Muscle layer of duodenum (tissue), 2 donors: ENCODE measurements at regions not wholly inside any gene's neighbourhood (a gene's known extent, or its start where the extent isn't known, plus 50 kb on each side); places are given as distances from the start of the nearest gene placed in this dataset.
"Not testable (repeated sequence)": the region's sequence is repeated elsewhere in the genome, so short reads cannot be mapped to it uniquely, and the experiment has no call there.

Experiments
- H3K27ac ChIP-seq: one replicate; pipeline ENCODE4 v1.7.0; 2013; ENCODE audit warnings: mild to moderate bottlenecking, low read length
- H3K27me3 ChIP-seq: one replicate; pipeline ENCODE4 v1.7.0; 2013; ENCODE audit warnings: low read depth, mild to moderate bottlenecking, control low read depth, low read length
- H3K36me3 ChIP-seq, 2 donors: one replicate each; pipeline ENCODE4 v1.7.0; 2013; ENCODE audit warnings: low read length in 2 of 2, control low read depth in 1 of 2, mild to moderate bottlenecking in 1 of 2; ENCODE audit not compliant: insufficient read depth in 2 of 2, control insufficient read depth in 1 of 2
- H3K4me1 ChIP-seq, 2 donors: one replicate each; pipeline ENCODE4 v1.7.0; 2013; ENCODE audit warnings: low read length in 2 of 2, mild to moderate bottlenecking in 2 of 2, control low read depth in 1 of 2, moderate library complexity in 1 of 2; ENCODE audit not compliant: insufficient read depth in 2 of 2, control insufficient read depth in 1 of 2
- H3K4me3 ChIP-seq, 2 donors: one replicate each; pipeline ENCODE4 v1.7.0; 2013; ENCODE audit warnings: low read length in 2 of 2, low read depth in 1 of 2, mild to moderate bottlenecking in 1 of 2
- H3K9me3 ChIP-seq, 2 donors: one replicate each; pipeline ENCODE4 v1.7.0; 2013; ENCODE audit warnings: low read length in 2 of 2, control low read depth in 1 of 2, mild to moderate bottlenecking in 1 of 2; ENCODE audit not compliant: control insufficient read depth in 1 of 2
- donor health status: healthy.

DNA sequence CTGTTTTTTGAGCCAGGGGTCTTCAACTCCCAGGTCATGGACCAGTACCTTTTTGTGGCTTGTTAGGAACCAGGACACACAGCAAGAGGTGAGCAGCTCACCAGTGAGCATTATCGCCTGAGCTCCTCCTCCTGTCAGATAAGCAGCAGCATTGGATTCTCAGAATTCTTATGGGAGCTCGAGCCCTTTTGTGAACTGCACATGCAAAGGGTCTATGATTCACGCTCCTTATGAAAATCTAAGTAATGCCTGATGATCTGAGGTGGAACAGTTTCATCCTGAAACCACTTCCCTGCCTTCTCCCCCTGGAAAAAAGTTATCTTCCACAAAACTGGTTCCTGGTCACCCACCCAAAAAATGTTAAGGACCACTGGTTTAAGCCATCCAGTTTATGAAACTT, 1047.6 kb downstream of the OTOL1 start:
- H3K27ac ChIP-seq: no peak overlapping the region
- H3K36me3 ChIP-seq: no peaks in the 10 kb centered on the region
- no peaks in the 10 kb centered on the region for H3K4me1 ChIP-seq
- no peak overlapping the region for H3K4me3 ChIP-seq
- H3K27me3 ChIP-seq: no peaks in the 10 kb centered on the region
- H3K9me3 ChIP-seq: no peaks in the 10 kb centered on the region

DNA sequence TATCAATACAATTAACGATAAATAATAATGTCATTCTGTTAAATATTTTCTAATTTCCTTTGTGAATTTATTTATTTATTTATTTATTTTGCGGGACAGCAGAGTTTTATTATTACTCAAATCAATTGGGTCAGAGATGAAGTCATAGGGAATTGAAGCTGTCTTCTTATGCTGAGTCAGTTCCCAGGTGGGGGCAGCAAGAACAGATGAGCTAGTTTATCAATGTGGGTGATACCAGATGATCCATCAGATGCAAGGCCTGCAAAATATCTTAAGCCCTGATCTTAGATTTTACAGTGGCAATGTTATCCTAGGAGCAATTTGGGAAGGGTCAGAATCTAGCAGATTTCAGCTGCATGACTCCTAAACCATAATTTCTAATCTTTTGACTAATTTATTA, 1050.3 kb downstream of the OTOL1 start:
- H3K9me3 ChIP-seq: no peaks in the 10 kb centered on the region
- H3K4me3 ChIP-seq: no peak overlapping the region
- H3K36me3 ChIP-seq: no peaks in the 10 kb centered on the region
- H3K27ac ChIP-seq: no peak overlapping the region
- H3K4me1 ChIP-seq: no peaks in the 10 kb centered on the region
- H3K27me3 ChIP-seq: no peaks in the 10 kb centered on the region

DNA sequence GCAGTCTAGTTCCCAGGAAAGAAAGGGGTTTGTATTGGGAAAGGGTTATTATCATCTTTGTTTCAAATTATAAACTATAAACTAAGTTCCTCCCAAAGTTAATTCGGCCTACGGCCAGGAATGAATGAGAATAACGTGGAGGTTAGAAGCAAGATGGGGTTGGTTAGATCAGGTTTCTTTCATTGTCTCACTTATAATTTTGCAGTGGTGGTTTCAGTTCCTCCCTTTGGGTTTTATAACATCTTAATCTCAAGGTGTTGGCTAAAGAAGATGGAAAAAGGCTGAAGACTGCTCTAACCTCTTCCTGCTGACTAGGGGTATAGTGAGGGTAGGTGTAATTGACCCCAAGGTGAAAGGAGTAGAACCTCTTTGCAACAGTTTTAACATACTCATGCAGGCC, 1050.7 kb downstream of the OTOL1 start:
- Histone ChIP-seq H3K36me3 (no peaks in the 10 kb centered on the region), H3K9me3 (no peaks in the 10 kb centered on the region), H3K4me3 (no peak overlapping the region), H3K27me3 (no peaks in the 10 kb centered on the region), H3K27ac (no peak overlapping the region), H3K4me1 (no peaks in the 10 kb centered on the region)

DNA sequence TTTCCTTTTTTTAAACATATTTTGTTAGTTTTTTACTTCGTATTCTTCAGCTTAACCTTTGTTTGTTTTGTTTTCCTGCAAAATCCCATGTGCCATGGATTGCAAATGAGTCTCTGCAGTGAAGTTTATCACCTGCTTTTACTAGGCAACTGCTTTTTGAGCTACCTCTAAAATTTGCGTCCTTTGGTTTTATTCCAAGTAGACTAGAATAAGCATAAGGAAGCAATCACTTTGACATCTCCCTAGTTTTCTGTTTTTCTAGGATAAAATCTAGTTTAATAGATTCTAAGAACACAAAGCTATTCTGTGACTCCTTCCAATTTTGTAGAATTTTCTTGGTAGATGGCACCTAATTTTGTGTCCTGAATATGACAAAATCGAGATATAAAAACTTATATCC, 1059.2 kb downstream of the OTOL1 start:
- H3K4me1 ChIP-seq: no peaks in the 10 kb centered on the region
- no peaks in the 10 kb centered on the region for H3K27me3 ChIP-seq
- no peaks in the 10 kb centered on the region for H3K9me3 ChIP-seq
- no peak overlapping the region for H3K27ac ChIP-seq
- no peaks in the 10 kb centered on the region for H3K36me3 ChIP-seq
- no peak overlapping the region for H3K4me3 ChIP-seq

DNA sequence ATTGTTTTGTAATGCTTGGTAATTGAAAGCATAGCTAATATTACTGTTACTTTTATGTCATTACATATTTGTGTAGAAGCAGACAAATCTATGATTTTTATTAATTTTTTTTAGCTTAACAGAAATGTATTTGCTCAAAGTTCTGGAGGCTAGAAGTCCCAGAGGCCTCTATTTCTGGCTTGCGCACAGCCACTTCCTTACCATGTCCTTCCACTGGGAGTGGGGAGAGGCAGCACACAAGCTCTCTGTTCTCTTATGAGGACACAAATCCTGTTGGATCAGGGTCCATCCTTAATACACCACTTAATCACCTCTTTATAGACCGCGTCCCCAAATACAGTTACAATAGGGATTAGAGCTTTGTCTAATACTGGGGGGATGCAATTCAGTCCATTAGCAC, 1061.4 kb downstream of the OTOL1 start:
- Histone ChIP-seq H3K36me3 (no peaks in the 10 kb centered on the region), H3K4me3 (no peak overlapping the region), H3K9me3 (no peaks in the 10 kb centered on the region), H3K27ac (no peak overlapping the region), H3K4me1 (no peaks in the 10 kb centered on the region), H3K27me3 (no peaks in the 10 kb centered on the region)

DNA sequence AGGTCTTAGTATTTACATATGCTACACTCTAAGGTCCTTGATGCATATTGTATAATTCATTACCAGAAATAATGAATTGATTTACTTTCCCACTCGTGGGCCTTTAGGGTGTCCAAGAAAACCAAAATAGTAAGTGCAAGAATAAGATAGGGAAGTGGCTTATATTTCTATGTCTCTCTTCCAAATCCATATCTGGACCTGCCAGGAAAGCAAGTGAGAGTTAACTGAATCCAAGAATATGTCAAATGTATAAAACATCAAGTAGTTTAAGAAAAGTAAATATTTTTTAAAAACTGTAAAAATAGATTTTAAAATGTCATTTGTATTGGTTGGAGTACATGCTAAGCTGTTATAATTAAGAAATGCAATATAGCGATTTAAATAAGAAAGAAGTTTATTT, 1072.1 kb downstream of the OTOL1 start:
- Histone ChIP-seq H3K27me3 (no peaks in the 10 kb centered on the region), H3K36me3 (no peaks in the 10 kb centered on the region), H3K9me3 (no peaks in the 10 kb centered on the region), H3K4me3 (no peak overlapping the region), H3K27ac (no peak overlapping the region), H3K4me1 (no peaks in the 10 kb centered on the region)

DNA sequence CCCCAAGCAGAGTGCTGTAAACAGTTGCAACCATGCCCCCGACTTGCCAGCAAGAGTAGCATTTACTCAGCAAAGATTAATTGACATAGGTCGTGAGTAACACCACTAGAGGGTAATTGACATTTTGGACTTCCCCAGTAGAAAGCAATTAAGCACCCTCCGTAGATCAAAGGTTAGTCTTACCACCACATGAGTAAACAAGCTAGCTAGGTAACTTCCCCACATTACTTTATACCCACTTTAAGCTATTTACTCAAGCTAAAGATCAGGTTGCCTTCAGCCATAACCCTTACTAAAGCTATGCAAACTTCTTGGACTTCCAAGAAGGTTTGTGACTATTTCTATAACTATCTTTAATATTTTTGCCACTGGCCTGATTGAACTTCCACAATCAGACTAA, 1072.7 kb downstream of the OTOL1 start:
- H3K27ac ChIP-seq: no peak overlapping the region
- H3K4me1 ChIP-seq: no peaks in the 10 kb centered on the region
- no peaks in the 10 kb centered on the region for H3K27me3 ChIP-seq
- H3K36me3 ChIP-seq: no peaks in the 10 kb centered on the region
- no peaks in the 10 kb centered on the region for H3K9me3 ChIP-seq
- H3K4me3 ChIP-seq: no peak overlapping the region

DNA sequence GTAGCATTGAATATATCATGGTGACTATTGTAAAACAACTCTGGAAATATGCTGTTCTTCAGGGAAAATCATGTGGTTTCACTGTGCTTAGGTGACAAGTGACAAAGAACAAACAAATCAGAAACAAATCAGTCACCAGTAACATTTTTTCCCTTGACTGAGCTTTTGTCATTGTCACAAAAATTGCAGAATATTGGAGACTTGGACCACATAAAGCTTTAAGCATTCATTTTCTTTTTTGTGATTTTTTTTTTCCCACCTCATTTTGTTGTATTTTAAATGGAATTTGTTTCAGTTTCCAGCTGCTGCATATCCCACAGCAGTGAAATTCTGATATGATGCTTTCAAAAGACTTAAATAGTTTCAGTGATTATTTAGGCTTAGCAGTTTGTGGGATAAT, 1088.4 kb downstream of the OTOL1 start:
- H3K4me3 ChIP-seq: no peak overlapping the region
- H3K9me3 ChIP-seq: no peaks in the 10 kb centered on the region
- H3K36me3 ChIP-seq: no peaks in the 10 kb centered on the region
- H3K27ac ChIP-seq: no peak overlapping the region
- H3K4me1 ChIP-seq: no peaks in the 10 kb centered on the region
- H3K27me3 ChIP-seq: no peaks in the 10 kb centered on the region

DNA sequence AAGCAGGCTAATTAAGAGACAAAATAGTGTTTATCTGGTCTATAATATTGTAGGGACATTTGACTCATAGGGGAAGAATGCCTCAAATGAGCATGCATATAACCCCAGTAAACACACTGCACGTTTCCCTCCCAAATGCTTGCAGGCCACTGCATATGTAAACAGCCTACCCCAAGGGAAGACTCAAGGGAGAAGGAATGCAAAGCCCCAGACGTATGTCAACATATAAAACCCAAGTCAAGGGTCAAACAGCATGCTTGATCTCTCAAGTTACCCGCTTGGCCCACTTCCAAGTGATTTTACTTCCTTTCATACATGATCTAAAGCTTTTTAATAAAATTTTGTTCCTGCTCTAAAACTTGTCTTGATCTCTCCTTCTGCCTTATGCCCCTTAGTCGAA, 1090.0 kb downstream of the OTOL1 start:
- H3K27ac ChIP-seq: no peak overlapping the region
- no peaks in the 10 kb centered on the region for H3K27me3 ChIP-seq
- H3K36me3 ChIP-seq: no peaks in the 10 kb centered on the region
- H3K4me1 ChIP-seq: no peaks in the 10 kb centered on the region
- H3K4me3 ChIP-seq: no peak overlapping the region
- H3K9me3 ChIP-seq: no peaks in the 10 kb centered on the region

DNA sequence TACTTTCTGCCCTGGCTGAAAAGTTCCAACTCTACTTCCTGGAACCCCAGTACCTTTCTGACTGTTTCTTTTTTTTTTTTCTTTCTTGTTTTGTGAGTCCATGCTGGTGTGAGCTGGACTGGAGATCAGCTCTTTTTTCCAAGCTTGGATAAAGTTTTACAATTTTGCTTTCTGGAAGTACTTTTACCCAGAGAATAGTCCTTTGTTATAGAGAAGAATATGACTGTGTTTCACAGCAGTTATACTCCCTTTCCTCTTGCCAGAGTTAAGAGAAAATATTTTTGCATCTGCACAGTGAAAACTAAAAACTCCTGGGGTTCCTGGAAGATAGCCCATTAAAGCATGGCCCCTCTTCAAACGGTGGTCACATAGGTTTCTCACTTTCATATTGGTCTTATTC, 1100.6 kb downstream of the OTOL1 start:
- Histone ChIP-seq H3K4me1 (peaks cover 0 to 6% of the 10 kb centered on the region in 2 donors), H3K4me3 (no peak overlapping the region), H3K27ac (no peak overlapping the region), H3K36me3 (no peaks in the 10 kb centered on the region), H3K9me3 (no peaks in the 10 kb centered on the region), H3K27me3 (no peaks in the 10 kb centered on the region)

DNA sequence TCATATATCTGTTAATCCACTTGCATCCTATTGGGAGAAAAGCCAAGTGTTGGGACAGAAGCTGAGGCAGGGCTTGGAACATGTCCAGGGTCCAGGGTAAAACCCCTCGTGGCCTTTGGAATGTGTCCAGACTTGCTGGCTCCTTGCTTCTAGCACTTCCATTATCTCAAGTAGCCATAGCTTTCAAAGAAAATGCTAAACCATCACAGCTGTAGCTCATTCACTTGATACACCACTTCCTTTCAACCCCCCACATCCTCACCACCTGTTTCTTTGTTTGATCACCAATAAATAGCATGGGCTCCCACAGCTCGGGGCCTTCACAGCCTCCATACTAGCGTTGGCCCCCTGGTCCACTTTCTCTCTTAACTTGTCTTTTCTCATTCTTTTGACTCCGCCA, 1101.9 kb downstream of the OTOL1 start:
- H3K4me1 ChIP-seq, H3K36me3 ChIP-seq, H3K27ac ChIP-seq, H3K9me3 ChIP-seq, H3K4me3 ChIP-seq, H3K27me3 ChIP-seq: not testable (repeated sequence)

DNA sequence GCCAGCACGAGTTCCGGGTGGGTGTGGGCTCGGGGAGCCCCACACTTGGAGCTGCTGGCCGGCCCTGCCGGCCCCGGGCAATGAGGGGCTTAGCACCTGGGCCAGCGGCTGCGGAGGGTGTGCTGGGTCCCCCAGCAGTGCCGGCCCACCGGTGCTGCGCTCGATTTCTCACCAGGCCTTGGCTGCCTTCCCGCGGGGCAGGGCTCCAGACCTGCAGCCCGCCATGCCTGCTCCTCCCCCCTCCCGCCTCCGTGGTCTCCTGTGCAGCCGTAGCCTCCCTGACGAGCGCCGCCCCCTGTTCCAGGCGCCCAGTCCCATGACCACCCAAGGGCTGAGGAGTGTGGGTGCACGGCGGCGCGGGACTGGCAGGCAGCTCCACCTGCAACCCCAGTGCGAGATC, 1103.1 kb downstream of the OTOL1 start:
- not testable (repeated sequence) for H3K27me3 ChIP-seq, H3K4me1 ChIP-seq, H3K9me3 ChIP-seq, H3K4me3 ChIP-seq, H3K36me3 ChIP-seq, H3K27ac ChIP-seq
